GM19023 (cell line): ENCODE measurements at regions not wholly inside any gene's neighbourhood (a gene's known extent, or its start where the extent isn't known, plus 50 kb on each side); places are given as distances from the start of the nearest gene placed in this dataset.

Experiments
- ATAC-seq: cut with Tn5 transposase; IDR thresholded peaks from one replicate; pipeline ENCODE4 v1.9.1; 2021; ENCODE audit warnings: mild to moderate bottlenecking, moderate library complexity; ENCODE audit not compliant: unreplicated experiment

DNA sequence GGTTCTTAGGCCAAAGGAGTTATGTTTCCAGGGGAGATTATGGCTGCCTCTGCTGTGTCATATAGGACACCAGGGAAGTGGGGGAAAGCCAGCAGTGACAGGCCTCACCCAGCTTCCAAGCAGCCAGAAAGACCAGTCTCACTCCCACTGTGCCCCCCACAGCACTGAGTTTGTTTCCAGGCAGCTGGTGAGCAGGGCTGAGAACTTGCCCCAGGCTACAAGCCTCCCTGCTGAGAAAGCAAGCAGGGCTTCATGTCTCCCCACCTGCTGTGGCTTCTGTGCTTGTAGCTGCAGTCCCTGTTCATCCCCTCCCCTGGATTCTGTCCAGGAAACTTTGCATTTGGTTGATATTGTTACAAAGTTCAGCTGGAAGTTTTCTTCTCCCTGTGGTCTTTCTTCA, 376.3 kb downstream of the PDCD6IP start:
- ATAC-seq: no peak

DNA sequence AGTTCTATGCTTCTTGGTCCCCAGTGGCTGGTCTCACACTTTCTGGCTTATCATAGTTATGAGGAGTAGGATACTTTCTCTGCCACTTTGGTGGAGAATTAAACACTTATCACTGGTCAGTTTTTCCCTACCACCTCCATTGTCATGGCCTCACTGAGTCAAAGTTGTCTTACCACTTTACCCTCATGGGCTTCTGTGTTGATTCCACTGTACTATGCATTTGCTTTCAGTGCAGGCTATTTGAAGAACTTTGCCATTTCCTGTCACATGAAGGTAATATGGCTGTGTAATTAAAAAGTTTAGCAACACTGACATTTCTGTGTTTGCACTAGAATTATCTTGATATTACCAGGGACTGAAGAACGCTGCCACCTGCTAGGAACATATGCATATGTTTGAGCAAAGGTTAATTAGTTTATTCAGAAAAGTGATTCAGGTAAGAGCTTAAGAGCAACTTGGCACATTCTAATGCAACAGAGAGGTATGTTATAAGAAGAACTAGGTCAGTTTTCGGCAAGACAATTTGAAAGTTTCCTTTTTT, 377.3 kb downstream of the PDCD6IP start:
- no peak for ATAC-seq

DNA sequence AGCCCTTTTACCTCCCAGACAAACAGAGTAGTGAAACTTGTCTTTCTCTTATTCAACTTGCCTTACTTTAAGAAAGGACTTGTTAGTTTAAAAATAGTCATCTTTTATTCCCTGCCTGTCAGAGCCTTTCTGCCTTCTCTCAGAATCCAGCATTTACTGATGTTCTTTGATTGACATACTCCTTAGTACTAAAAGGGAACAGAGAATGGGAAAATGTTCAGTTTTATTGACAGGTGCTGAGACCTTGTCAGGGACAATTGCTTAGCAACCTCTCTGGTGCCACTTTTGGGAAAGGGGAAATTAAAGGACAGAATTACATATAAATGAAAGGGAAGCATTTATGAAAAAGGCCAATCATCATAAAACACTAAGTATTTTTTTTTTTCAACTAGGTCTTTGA, 378.3 kb downstream of the PDCD6IP start:
- ATAC-seq: no peak

DNA sequence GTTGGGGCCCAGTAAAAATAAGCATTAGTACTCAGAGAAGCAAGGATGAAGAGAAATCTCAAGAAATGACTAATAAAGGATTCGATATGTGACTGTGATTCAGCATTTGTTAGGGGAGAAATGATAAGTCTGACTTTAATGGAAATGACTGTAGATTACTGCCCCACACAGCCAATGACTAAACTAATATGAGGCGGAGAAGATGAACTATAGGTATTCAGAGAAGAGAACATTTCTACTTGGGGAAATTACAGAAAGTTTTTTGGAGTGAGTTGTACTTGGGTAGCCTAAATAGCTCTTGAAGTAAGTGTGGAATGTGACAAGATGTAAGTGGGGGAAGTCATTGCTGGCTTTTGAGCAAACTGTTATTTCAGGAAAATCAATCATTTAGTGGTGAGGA, 380.0 kb downstream of the PDCD6IP start:
- peak; percentile 42 for ATAC-seq

DNA sequence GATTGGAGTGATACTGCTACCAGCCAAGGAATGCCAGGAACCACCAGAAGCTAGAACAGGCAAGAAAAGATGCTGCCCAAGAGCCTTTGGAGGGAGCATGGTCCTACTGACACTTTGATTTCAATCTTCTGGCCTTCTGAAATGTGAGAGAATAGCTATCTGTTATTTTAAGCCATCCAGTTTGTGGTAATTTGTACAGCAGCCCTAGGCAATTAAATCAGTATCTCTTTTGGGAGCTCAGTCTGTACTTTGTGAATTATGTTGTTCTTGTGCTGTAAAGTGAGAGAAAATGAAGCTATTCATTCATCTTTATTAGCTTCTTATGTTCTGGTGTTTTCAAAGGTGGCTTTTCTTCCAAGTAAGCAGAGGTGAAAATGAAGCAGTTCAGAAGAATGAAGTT, 381.3 kb downstream of the PDCD6IP start:
- no peak for ATAC-seq

DNA sequence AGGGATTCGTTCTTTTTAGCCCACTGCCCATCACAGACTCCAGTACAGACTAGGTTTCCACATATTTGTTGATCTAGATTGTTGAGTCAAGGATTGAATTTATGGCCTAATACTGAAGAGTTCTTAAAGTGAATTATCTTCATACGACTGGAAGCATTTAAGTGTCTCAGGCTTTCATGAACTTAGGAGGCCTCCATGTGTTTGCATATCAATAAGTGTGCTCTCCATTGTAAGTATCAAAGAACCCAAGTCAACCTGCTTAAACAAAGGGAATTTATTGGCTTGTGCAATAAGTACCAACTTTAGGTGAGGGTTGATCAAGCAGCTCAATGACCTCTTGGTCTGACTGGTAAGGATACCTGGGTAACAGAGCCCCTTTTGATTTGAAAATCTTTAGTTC, 382.1 kb downstream of the PDCD6IP start:
- ATAC-seq: no peak

DNA sequence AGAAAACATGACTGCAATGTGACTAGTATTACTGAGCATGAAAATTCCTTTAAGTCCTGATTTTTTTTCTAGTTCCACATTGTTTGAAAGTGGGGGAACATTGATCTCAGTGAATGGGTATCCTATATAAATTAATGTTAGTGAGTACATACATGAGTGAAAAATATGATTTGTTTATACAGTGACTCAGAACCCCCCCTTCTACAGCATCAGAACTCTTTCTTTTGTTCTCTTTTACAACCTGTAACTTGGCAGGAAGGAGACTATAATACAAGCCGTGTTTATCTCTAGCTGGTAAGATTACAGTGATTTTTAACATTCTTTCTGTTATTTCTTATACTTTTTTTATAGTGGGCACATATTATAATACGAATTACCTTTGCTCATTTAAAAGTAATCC, 384.7 kb downstream of the PDCD6IP start:
- ATAC-seq: no peak

DNA sequence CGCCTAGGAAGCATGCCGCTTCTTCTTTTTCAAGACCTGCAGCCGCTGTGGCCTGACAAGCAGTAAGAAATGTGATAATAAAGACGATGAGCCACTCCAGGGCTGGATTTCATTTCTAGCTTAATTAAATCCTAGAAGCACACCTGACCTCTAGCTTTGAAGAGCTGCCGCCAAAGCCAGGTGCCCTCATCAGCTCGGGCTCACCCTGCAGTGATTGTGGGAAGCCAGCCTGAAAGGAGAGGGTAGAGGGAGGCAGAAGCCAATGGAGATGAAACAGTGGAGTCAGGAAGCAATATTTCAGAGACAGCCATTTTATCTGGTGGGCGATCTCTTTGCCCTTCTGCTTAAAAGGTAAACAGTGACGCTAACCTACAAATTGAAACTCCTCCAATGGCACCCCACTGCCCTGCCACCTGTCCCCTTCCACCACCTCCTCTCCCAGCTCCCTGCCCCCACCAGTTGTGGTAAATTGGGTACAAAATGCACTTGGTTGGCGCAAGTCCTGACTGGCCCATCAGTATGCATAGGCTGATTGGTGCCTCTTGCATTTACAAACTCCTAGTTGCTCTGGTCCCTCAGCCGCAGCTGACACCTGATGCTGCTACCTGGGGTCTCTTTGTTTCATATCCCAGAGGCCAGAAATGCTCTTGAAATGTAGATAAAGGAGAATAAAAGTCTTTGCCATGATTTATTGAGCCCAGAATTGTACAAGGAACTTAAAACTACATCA, 385.3 kb downstream of the PDCD6IP start:
- no peak for ATAC-seq

DNA sequence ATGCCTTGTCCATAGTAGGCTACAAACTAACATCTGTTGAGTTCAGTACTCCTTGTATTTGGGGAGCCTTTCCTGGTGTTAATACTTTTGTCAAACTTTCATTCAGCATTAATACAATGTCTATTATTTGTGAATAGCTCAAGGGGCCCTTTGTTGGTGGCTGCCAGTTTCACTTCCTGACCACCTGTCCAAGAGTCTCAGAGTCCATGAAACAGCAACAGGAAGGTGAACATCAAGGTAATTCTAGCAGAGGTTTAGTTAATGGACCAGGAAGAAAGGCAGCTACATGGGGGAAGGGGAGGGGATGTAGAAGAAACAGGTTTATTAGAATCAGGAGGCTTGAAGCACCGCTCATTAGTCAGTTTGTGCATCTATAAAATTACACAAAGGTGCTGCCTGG, 386.9 kb downstream of the PDCD6IP start:
- ATAC-seq: no peak

DNA sequence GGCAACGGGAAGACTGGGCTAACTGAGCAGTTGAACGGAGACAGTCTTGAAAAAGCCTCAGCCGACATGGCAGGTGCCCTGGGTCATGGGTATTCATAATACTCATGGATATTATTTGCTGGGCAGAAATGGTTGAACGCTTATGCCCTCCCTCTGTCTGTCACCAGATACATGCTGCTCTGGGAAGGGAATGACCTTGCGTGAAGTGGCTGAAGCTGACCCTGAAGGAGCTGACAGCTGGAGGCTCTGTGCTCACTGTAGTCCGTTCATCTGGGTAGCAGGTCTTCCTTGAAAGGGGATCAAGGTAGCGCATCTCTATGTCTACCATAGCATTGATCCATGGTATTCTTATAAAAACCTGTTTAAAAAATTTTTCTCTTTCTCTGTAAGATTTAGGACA, 390.7 kb downstream of the PDCD6IP start:
- no peak for ATAC-seq

DNA sequence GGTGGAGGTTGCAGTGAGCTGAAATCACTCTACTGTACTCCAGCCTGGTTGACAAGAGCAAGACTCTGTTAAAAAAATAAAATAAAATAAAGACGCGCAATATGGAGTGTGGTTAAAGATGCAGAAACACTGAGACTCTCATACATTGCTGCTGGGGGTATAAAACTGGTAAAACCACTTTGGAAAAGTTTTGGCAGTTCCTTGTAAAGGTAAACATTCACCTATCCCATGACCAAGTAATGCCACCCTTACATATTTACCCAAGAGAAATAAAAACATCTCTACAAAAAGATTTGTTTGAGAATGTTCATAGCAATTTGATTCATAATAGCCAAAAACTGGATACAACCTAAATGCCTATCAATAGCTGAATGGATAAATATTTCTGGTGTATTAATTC, 398.5 kb downstream of the PDCD6IP start:
- no peak for ATAC-seq

DNA sequence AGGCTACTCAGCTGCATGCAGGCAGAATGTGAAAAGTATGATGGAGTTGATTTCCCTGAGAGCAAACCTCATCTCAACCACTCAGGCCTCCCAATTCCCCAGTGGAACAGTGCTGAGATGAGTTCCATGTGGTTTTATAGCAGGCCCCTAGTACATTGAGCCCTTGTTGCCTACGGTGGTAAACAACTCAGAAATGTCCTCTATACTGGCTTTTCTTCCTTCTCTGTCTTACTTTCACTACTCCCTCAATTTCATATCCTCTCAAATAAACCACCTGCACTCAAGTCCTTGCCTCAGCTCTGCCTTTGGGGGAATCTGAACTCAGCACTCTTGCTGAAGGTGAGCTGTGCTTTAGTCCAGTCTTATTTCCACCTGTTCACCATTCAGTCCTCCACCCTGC, 399.9 kb downstream of the PDCD6IP start:
- peak; percentile 37 for ATAC-seq

DNA sequence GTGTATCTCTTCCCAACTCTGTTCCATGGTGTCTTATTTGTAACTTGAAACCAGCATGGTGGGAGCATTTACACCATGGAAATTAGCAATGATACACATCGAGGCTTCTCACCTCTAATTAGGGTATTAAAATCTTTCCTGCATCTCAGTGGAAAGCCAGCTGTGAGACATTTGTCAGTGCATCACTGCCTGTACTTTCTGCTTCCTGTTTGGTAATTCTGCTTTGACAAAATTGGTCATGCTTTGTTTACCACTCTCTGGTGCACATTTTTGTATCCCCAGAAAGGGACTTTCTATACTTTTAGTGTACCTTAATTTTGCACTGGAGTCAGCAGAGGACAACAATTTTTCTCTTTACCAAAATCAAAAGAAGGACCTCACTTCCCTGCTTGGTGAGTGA, 402.1 kb downstream of the PDCD6IP start:
- peak; percentile 88 for ATAC-seq

DNA sequence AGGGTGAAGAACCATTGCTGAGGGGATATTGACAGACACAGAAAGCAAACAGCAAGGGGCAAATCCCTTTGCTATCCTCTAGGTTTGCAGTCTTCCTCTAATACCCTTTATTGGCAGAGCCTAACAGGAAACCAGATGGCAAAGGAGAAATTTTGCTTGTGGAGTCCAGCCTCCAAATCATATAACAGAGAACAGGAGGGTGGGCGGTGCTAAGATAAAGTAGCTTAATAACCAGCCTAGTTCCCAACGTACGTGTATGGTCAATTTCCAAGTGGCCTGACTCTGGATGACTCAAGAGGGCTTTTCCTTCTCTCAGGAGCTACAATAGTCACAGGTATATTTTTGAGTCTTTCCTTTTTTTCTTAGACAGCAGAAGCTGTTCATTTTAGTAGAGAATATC, 404.5 kb downstream of the PDCD6IP start:
- ATAC-seq: no peak

DNA sequence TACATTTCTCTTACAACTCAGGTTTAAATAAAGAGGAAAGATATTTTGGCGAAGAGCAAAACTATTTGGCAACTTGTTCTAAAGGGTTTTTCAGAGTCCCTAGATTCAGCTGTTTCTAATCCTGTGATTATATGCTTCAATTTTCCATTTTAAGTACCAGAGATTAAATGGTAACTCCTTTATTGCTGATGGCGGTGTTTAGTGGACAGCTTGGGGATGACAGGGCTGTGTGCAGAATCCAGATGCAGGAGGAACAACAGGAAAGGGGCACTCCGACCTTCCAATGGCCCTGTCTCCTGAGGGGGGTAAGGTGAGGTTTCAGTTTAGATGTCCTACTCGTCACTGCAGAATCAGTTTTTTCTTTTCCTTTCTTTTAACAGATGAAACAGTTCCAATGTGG, 405.0 kb downstream of the PDCD6IP start:
- ATAC-seq: no peak

DNA sequence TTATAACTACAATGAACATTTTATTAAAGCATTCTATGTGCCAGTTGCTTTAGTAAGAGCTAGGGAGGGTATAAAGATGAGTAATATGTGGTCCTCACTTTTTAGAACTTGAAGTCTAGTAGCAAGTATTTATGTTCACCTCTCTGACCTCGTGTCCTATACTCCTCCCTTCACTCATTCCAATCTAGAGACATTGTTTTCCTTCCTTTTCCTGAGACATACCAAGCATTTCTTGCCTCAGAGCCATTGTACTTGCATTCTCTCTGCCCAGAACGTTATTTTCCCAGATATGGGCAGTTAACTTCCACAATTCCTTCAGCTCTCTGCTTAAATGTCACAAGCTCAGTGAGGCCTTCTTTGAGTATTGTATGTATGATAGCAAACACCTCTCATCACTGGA, 408.6 kb downstream of the PDCD6IP start:
- ATAC-seq: no peak

DNA sequence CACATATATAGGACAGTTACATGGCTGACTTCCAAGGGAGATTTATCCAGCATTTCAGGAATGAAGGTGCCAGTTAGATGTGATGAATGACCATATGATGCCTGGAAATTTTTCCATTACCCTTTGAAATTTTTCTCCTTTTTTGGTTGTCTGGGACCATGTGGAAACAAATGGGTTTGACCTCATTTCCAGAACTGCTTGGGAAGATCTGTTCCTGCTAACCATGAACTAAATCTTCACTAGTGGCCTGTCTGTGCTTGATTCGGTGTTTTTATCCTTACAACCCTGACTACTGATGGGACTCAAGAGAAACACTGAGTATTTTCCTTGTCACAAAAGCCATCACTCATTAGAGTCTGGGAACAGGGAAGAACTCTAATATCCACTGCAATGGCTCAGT, 409.4 kb downstream of the PDCD6IP start:
- ATAC-seq: no peak

DNA sequence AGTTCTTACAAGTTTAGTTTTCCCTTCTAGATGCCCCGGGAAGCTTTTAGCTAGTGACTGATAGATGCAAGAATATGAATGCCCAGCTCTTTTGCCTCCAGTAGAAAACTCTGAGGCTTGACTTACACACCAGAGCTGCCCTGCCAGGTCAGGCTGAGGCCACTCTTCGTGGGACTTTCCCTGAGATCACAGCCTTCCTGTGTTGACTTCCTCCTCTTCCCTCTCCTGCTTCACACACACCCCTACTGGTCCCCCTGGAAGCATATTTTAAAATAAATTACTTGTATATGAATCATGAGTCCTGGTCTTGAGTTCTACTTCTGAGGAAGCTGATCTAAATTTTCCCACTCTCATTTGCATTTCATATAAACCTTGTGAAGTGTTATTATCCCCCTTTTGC, 413.7 kb downstream of the PDCD6IP start:
- no peak for ATAC-seq

DNA sequence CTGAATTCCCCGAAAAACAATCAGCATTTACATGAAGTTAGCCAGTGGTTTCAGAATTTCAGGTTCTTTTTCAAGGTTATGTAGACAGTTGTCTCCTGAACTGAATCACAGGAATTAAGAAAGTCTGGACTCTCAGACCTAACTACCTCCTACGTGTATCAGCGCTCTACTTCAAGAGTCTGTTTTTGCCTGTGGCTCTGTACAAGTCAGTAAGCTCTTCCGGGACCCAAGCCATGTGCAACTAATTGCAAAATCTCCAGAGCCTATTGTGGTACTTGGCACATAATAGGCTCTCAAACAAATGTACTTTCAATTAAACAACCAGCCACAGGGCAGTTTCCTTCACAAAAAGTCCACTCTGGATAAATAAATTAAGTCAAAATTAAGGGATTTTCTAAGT, 414.2 kb downstream of the PDCD6IP start:
- ATAC-seq: no peak

DNA sequence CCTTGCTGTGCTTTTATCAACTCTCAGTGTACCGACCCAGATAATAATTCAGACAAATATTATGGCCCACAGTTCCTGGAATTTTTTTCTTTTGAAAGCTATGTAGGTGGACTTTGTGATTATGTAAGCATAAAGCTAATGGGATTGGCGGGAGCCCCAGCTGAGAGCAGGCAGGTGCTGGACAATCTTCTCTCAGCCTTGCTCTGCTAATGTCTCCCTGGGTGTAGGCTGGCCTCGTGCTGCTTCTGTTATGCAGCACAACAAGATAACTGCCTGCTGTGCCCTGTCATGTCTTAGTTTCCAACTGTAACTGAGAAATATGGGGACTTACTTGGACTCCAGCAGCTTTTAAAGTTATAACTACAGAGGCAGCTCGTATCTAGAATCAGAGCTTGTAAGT, 415.0 kb downstream of the PDCD6IP start:
- no peak for ATAC-seq

DNA sequence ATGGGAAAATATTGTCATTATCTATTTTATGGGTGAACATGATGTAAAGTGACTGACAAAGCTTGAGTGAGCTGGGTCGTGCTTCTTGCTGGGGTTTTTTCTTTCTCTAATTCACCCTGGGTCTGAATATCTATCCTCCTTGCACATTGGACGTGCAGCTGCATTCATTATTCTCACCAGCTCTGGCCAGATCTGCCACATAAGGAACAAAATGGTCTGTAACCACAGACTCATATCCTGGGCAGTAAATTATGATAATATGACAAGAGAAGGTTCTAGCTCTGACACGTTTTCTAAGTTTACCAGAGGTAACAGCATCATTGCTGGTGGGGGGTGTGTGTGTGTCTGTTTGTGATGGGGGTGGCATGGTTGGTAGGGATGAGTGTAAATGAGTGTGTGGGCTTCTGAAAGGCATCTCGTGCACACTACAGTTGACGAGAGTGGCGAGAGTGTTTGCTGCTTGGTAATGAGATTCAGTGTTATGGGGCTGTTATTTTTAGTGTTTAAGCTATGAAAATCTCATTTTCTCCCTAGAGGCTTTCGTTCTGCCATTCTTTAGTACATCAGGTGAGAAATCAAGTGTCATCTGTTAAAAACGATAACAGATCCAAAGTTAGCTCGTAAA, 418.4 kb downstream of the PDCD6IP start:
- no peak for ATAC-seq

DNA sequence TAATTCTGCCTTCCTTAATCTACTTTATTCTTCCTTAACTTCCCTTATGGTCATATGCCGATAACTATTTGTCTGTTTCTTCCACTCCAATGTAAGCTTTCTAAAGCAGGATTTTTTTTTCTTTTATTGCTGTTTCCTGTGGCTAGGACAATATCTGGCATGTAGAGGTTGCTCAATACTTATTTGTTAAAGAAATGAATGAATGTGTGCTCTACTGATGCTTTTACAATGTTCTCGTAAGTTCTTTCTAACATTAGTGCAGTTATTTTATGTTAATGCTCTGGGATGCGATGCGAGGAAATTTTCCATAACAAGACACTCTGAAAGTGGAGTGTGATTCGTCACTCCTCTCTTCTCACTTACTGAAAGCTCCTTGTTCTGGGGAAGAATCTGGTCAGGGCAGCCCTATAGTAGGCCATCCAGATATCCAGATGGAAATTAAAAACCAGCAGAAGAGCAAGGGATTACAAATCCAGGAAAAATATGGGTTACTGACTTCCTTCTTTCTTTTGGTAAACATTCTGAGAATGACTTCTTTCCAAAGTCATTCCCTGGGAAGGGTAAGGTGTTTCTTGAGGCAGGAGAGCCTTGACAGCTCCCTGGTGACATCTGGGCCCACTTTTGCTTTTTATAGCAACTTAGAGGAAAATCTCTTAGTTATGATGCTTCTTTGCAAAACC, 420.4 kb downstream of the PDCD6IP start:
- no peak for ATAC-seq
